NB4 (cell line): ENCODE measurements at regions not wholly inside any gene's neighbourhood (a gene's known extent, or its start where the extent isn't known, plus 50 kb on each side); places are given as distances from the start of the nearest gene placed in this dataset.

Source experiments
- POLR2A ChIP-seq: IDR thresholded peaks from 2 replicates; pipeline ENCODE4 v1.6.1; 2011; ENCODE audit warnings: mild to moderate bottlenecking; ENCODE audit not compliant: insufficient read length; ENCODE audit errors: extremely low read depth
- TF ChIP-seq, protein P1 (sequence below): IDR thresholded peaks from one replicate; pipeline ENCODE4 v1.5.1; 2012; ENCODE audit warnings: low read depth, low read length

DNA sequence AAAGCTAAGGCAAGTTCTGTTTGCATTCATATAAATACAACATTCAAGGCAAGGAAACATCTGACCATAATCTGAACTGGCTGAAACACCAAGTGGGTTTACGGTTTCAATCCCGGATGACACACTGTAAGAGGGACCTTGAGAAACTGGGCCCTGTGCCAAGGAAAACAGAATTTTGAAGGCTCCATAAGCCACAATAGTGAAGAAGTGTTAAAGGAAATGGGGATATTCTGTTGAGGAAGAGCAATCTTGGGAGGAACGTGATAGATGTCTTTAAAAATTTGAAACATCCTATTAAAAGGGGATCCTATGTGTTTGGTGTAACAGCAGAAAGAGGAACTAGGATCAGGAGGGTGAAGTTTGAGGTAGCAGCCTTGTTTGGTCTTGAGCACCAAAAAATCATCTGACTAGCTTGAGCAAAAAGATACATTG is 82.4 kb upstream of the TAB2 start:
- TF ChIP-seq, protein P1, sequence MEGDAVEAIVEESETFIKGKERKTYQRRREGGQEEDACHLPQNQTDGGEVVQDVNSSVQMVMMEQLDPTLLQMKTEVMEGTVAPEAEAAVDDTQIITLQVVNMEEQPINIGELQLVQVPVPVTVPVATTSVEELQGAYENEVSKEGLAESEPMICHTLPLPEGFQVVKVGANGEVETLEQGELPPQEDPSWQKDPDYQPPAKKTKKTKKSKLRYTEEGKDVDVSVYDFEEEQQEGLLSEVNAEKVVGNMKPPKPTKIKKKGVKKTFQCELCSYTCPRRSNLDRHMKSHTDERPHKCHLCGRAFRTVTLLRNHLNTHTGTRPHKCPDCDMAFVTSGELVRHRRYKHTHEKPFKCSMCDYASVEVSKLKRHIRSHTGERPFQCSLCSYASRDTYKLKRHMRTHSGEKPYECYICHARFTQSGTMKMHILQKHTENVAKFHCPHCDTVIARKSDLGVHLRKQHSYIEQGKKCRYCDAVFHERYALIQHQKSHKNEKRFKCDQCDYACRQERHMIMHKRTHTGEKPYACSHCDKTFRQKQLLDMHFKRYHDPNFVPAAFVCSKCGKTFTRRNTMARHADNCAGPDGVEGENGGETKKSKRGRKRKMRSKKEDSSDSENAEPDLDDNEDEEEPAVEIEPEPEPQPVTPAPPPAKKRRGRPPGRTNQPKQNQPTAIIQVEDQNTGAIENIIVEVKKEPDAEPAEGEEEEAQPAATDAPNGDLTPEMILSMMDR = no peak
- TF ChIP-seq POLR2A = no peak
